GM12878 (cell line): ENCODE measurements at regions not wholly inside any gene's neighbourhood (a gene's known extent, or its start where the extent isn't known, plus 50 kb on each side); places are given as distances from the start of the nearest gene placed in this dataset.

Experiments
- FOS ChIP-seq: IDR thresholded peaks from 3 replicates; pipeline ENCODE4 v1.6.1; 2011; ENCODE audit warnings: borderline replicate concordance; ENCODE audit not compliant: insufficient read length; ENCODE audit errors: extremely low read depth
- MTA3 ChIP-seq: IDR thresholded peaks from 2 replicates; pipeline ENCODE4 v1.6.1; 2012; ENCODE audit warnings: low read length, inconsistent platforms, borderline replicate concordance
- MYC ChIP-seq: IDR thresholded peaks from 2 replicates; pipeline ENCODE4 v1.6.1; 2011; ENCODE audit warnings: mild to moderate bottlenecking, low read length, moderate library complexity, inconsistent platforms; ENCODE audit not compliant: insufficient read depth, insufficient replicate concordance, insufficient read length, severe bottlenecking
- NFIC ChIP-seq: IDR thresholded peaks from 2 replicates; pipeline ENCODE4 v1.6.1; 2012; ENCODE audit warnings: low read depth, mild to moderate bottlenecking, inconsistent platforms, low read length, moderate library complexity
- PML ChIP-seq: IDR thresholded peaks from 2 replicates; pipeline ENCODE4 v1.6.1; 2012; ENCODE audit warnings: low read length, inconsistent platforms
- POLR2AphosphoS5 ChIP-seq: IDR thresholded peaks from 2 replicates; pipeline ENCODE4 v1.6.1; 2011; ENCODE audit warnings: mild to moderate bottlenecking, low read length, inconsistent platforms
- SIX5 ChIP-seq: IDR thresholded peaks from 2 replicates; pipeline ENCODE4 v1.6.1; 2011; ENCODE audit warnings: mild to moderate bottlenecking, low read depth, low read length, moderate library complexity; ENCODE audit not compliant: severe bottlenecking
- TCF3 ChIP-seq: IDR thresholded peaks from 2 replicates; pipeline ENCODE4 v1.6.1; 2012; ENCODE audit warnings: low read depth, mild to moderate bottlenecking, low read length, borderline replicate concordance; ENCODE audit not compliant: insufficient read depth
- ZNF24 ChIP-seq: fragments of 450-650 bp; IDR thresholded peaks from 2 replicates; pipeline ENCODE4 v1.6.1; 2017; ENCODE audit warnings: antibody characterized with exemption, mild to moderate bottlenecking
- TF ChIP-seq, protein P1 (sequence below), 3 experiments: IDR thresholded peaks in 2 of 3; conservative IDR thresholded peaks in 1 of 3; 2 replicates each; pipeline ENCODE4 v1.5.1; 2011; ENCODE audit warnings: low read depth in 3 of 3, low read length in 3 of 3, mild to moderate bottlenecking in 3 of 3, control low read depth in 2 of 3, moderate library complexity in 2 of 3, inconsistent platforms in 1 of 3, mixed read lengths in 1 of 3; ENCODE audit not compliant: control insufficient read depth in 2 of 3, insufficient read depth in 1 of 3; ENCODE audit errors: extremely low read depth in 1 of 3
- TF ChIP-seq, protein P2 (sequence below): IDR thresholded peaks from 2 replicates; pipeline ENCODE4 v1.6.1; 2012; ENCODE audit warnings: low read depth, low read length, improper control_type of control experiment
- TF ChIP-seq, protein P3 (sequence below): IDR thresholded peaks from 2 replicates; pipeline ENCODE4 v1.6.1; 2011; ENCODE audit warnings: borderline replicate concordance, low read depth, mild to moderate bottlenecking, moderate library complexity, mixed read lengths, low read length; ENCODE audit not compliant: insufficient read depth; ENCODE audit errors: extremely low read length

DNA sequence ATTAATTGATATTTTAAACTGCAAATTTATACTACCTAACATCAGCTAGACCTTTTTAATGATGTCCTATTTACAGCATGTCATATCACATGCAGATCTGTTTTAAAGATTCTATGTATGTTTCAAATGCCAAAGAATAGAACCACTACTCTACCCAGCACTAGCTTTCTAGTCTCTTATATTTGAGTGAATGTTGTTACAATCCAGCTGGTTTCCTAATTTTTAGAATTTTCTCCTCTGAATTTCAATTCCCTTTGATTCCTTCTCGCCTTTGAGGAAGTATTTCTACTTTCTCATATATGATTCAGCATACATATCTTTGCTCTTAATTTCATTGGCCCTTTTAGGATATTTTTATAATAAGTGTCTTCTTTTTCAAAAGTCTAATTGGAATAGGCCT, 841.9 kb downstream of the TMTC2 start:
- TF ChIP-seq, protein P1, sequence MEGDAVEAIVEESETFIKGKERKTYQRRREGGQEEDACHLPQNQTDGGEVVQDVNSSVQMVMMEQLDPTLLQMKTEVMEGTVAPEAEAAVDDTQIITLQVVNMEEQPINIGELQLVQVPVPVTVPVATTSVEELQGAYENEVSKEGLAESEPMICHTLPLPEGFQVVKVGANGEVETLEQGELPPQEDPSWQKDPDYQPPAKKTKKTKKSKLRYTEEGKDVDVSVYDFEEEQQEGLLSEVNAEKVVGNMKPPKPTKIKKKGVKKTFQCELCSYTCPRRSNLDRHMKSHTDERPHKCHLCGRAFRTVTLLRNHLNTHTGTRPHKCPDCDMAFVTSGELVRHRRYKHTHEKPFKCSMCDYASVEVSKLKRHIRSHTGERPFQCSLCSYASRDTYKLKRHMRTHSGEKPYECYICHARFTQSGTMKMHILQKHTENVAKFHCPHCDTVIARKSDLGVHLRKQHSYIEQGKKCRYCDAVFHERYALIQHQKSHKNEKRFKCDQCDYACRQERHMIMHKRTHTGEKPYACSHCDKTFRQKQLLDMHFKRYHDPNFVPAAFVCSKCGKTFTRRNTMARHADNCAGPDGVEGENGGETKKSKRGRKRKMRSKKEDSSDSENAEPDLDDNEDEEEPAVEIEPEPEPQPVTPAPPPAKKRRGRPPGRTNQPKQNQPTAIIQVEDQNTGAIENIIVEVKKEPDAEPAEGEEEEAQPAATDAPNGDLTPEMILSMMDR (IDR thresholded peaks at IDR 0.05 in 2 of 3, conservative IDR thresholded peaks at IDR 0.05 in 1 of 3; ENCODE audit: control insufficient read depth in 2 of 3, extremely low read depth in 1 of 3, insufficient read depth in 1 of 3, low read depth in 3 of 3, low read length in 3 of 3), result no peak
- TF ChIP-seq ZNF24 (no peak), PML (no peak), SIX5 (no peak), MTA3 (no peak), MYC (no peak), FOS (no peak), POLR2AphosphoS5 (no peak), TCF3 (no peak), NFIC (no peak)
- TF ChIP-seq, protein P2, sequence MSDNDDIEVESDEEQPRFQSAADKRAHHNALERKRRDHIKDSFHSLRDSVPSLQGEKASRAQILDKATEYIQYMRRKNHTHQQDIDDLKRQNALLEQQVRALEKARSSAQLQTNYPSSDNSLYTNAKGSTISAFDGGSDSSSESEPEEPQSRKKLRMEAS, result no peak
- TF ChIP-seq, protein P3, sequence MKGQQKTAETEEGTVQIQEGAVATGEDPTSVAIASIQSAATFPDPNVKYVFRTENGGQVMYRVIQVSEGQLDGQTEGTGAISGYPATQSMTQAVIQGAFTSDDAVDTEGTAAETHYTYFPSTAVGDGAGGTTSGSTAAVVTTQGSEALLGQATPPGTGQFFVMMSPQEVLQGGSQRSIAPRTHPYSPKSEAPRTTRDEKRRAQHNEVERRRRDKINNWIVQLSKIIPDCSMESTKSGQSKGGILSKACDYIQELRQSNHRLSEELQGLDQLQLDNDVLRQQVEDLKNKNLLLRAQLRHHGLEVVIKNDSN, result no peak
